GM21515 (cell line): ENCODE measurements at regions not wholly inside any gene's neighbourhood (a gene's known extent, or its start where the extent isn't known, plus 50 kb on each side); places are given as distances from the start of the nearest gene placed in this dataset.

Experiments used
- ATAC-seq: cut with Tn5 transposase; IDR thresholded peaks from one replicate; pipeline ENCODE4 v1.9.1; 2021; ENCODE audit not compliant: unreplicated experiment

- ATAC-seq, result no peak
Measured at GRCh38 chr13:77384999-77385398, 58.1 kb upstream of the MYCBP2 start.

GRCh38 chr13:77383097-77383496 lies 56.2 kb upstream of the MYCBP2 start:
- no peak for ATAC-seq

GRCh38 chr13:77381059-77381458 lies 54.2 kb upstream of the MYCBP2 start:
- ATAC-seq, result no peak

- no peak for ATAC-seq
Measured at GRCh38 chr13:77379508-77379907, 52.6 kb upstream of the MYCBP2 start.

- ATAC-seq, result no peak
Measured at GRCh38 chr13:77378662-77379061, 51.8 kb upstream of the MYCBP2 start.

GRCh38 chr13:77377016-77377415 lies 50.1 kb upstream of the MYCBP2 start:
- no peak for ATAC-seq
